ENCODE measurements at regions not wholly inside any gene's neighbourhood (a gene's known extent, or its start where the extent isn't known, plus 50 kb on each side); places are given as distances from the start of the nearest gene placed in this dataset.

GRCh38 chr10:127797339-127797738 lies 60.4 kb downstream of the FOXI2 start:
- TF ChIP-seq KDM1A (IDR thresholded peaks at IDR 0.05; ENCODE audit: borderline replicate concordance, low read length) (no peak), CTCF (IDR thresholded peaks at IDR 0.05; ENCODE audit: control extremely low read depth in 1 of 3, insufficient read depth in 1 of 3, low read depth in 1 of 3, low read length in 3 of 3) (no peak), RXRA (IDR thresholded peaks at IDR 0.05; ENCODE audit: insufficient read depth, low read depth, low read length) (no peak), BACH1 (IDR thresholded peaks at IDR 0.05; ENCODE audit: low read length) (no peak), SP2 (IDR thresholded peaks at IDR 0.05; ENCODE audit: low read length) (no peak), POLR2AphosphoS5 (IDR thresholded peaks at IDR 0.05; ENCODE audit: low read depth, low read length) (no peak), MAX (IDR thresholded peaks at IDR 0.05) (no peak), RFX5 (IDR thresholded peaks at IDR 0.05; ENCODE audit: borderline replicate concordance, low read depth, low read length) (no peak), MAFK (IDR thresholded peaks at IDR 0.05; ENCODE audit: low read depth, low read length) (no peak), GABPA (IDR thresholded peaks at IDR 0.05; ENCODE audit: borderline replicate concordance, insufficient read depth, low read length) (no peak), RAD21 (IDR thresholded peaks at IDR 0.05 in 1 of 2, conservative IDR thresholded peaks at IDR 0.05 in 1 of 2; ENCODE audit: low read depth in 2 of 2, low read length in 2 of 2) (no peak), GTF2F1 (IDR thresholded peaks at IDR 0.05; ENCODE audit: borderline replicate concordance, low read depth, low read length) (no peak), EP300 (IDR thresholded peaks at IDR 0.05; ENCODE audit: borderline replicate concordance in 1 of 2, low read depth in 2 of 2, low read length in 2 of 2) (no peak)
